Neural cell (in vitro differentiated cells): ENCODE measurements at regions not wholly inside any gene's neighbourhood (a gene's known extent, or its start where the extent isn't known, plus 50 kb on each side); places are given as distances from the start of the nearest gene placed in this dataset.

Source experiments
- CTCF ChIP-seq: fragments of 450-650 bp; IDR thresholded peaks from 2 replicates; pipeline ENCODE4 v1.5.1; 2014; ENCODE audit warnings: antibody characterized with exemption, mild to moderate bottlenecking, moderate library complexity; ENCODE audit not compliant: poor library complexity, severe bottlenecking
- EP300 ChIP-seq: fragments of 450-650 bp; conservative IDR thresholded peaks from 2 replicates; pipeline ENCODE4 v1.6.1; 2014; ENCODE audit warnings: antibody characterized with exemption, mild to moderate bottlenecking, moderate library complexity; ENCODE audit not compliant: poor library complexity, severe bottlenecking
- EZH2 ChIP-seq: fragments of 200-600, 300-800 bp; shearing (Covaris generic), sonication (generic); IDR thresholded peaks from 2 replicates; pipeline ENCODE4 v1.6.1; 2014; ENCODE audit warnings: antibody characterized with exemption, low read length, borderline replicate concordance, mild to moderate bottlenecking; ENCODE audit not compliant: insufficient read depth, poor library complexity, severe bottlenecking
- MXI1 ChIP-seq: fragments of 450-650 bp; conservative IDR thresholded peaks from 2 replicates; pipeline ENCODE4 v1.6.1; 2014; ENCODE audit warnings: antibody characterized with exemption, mild to moderate bottlenecking; ENCODE audit not compliant: poor library complexity, severe bottlenecking
- POLR2AphosphoS5 ChIP-seq: IDR thresholded peaks from 2 replicates; pipeline ENCODE4 v1.6.1; 2012
- RAD21 ChIP-seq: fragments of 450-650 bp; conservative IDR thresholded peaks from 2 replicates; pipeline ENCODE4 v1.6.1; 2014; ENCODE audit warnings: antibody characterized with exemption, mild to moderate bottlenecking, moderate library complexity
- REST ChIP-seq: IDR thresholded peaks from 2 replicates; pipeline ENCODE4 v1.6.1; 2012; ENCODE audit warnings: borderline replicate concordance
- SMC3 ChIP-seq: fragments of 450-650 bp; conservative IDR thresholded peaks from 2 replicates; pipeline ENCODE4 v1.6.1; 2014; ENCODE audit warnings: antibody characterized with exemption, mild to moderate bottlenecking, moderate library complexity; ENCODE audit not compliant: poor library complexity
- TAF1 ChIP-seq: IDR thresholded peaks from 2 replicates; pipeline ENCODE4 v1.6.1; 2012; ENCODE audit warnings: low read depth

DNA sequence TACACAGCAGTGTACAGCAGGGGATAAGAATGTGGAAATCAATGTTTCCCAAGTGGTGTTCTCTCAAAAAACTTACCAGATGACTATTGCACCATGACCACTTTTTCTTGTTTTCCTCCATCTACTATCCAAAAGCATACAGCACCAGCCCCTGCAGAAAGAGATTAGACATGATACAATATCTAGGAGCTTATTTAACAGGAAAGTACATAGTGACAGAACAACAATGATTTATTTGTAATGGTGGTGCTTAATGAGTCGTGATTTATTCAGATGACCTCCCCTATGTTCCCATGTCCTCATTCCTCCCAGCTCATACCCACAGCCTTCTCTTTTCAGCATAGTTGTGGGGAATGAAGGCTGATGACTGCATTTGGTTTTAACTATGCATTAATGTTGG, 413.6 kb downstream of the BTG1 start:
- TF ChIP-seq POLR2AphosphoS5 (no peak), CTCF (no peak), TAF1 (no peak), EZH2 (no peak), MXI1 (no peak), REST (no peak), EP300 (no peak), SMC3 (no peak), RAD21 (no peak)
